Calu3 (cell line): ENCODE measurements at regions not wholly inside any gene's neighbourhood (a gene's known extent, or its start where the extent isn't known, plus 50 kb on each side); places are given as distances from the start of the nearest gene placed in this dataset.

Experiments used
- BruUV-seq: library from RNA; stranded (reverse); fragments of 400-500 nt; replicated peaks from 2 replicates; lab custom pipeline; 2021; lab: Mats Ljungman, UMichigan
- CTCF ChIA-PET: fragments of 300-600 bp; sonication (Branson Sonifier 250); formaldehyde crosslinking; loops from one replicate; lab custom pipeline; 2022; ENCODE audit warnings: antibody characterized with exemption; lab: Charles Lee
- DNase-seq: peaks from one replicate; pipeline ENCODE4 v3.0.0; 2022
- H3K27ac Mint-ChIP-seq: one replicate; pipeline ENCODE4 v1.8.0; 2022; ENCODE audit warnings: mixed read lengths; ENCODE audit not compliant: unreplicated experiment
- H3K27me3 Mint-ChIP-seq: one replicate; pipeline ENCODE4 v1.8.0; 2022; ENCODE audit warnings: mixed read lengths; ENCODE audit not compliant: unreplicated experiment
- H3K36me3 Mint-ChIP-seq: one replicate; pipeline ENCODE4 v1.8.0; 2022; ENCODE audit warnings: mild to moderate bottlenecking, moderate library complexity, mixed read lengths; ENCODE audit not compliant: insufficient read depth, unreplicated experiment
- H3K4me1 Mint-ChIP-seq: one replicate; pipeline ENCODE4 v1.8.0; 2022; ENCODE audit warnings: mild to moderate bottlenecking, low read depth, mixed read lengths; ENCODE audit not compliant: unreplicated experiment
- H3K4me3 Mint-ChIP-seq: one replicate; pipeline ENCODE4 v1.8.0; 2022; ENCODE audit warnings: mild to moderate bottlenecking, low read depth, moderate library complexity, mixed read lengths; ENCODE audit not compliant: unreplicated experiment
- H3K9me3 Mint-ChIP-seq: one replicate; pipeline ENCODE4 v1.8.0; 2022; ENCODE audit warnings: low read depth, mixed read lengths; ENCODE audit not compliant: unreplicated experiment
- CTCF ChIP-seq: fragments of 200-600 bp; IDR thresholded peaks from one replicate; pipeline ENCODE4 v1.8.0; 2022; ENCODE audit warnings: antibody characterized with exemption; ENCODE audit not compliant: unreplicated experiment
- intact Hi-C: fragments of 100-400 bp; cut with micrococcal nuclease; formaldehyde crosslinking; loops from one replicate; pipeline ENCODE4 v1.10.0; 2022; ENCODE audit not compliant: unreplicated experiment

DNA sequence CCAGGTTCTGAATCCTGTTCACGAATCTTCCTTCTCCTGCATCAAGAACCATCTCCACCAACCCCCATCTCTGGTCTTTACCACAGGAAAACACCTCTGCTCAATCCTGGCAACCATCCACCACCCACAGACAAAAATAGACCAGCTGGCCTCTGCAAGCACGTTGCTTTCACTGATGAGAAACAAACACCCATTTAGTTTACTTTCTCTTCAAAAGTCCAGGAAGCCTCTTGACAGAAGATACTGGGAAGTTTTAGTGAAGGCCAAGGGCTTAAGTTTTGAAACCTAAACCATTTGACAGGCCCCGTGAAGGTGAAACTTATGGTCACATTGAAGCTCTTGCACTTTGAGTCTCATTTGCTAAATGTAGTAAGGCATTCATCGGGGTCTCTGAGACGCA, 122.6 kb upstream of the PPP2R5A start:
- H3K9me3 Mint-ChIP-seq = no peaks in the 10 kb centered on the region
- H3K4me3 Mint-ChIP-seq = no peak overlapping the region
- no peaks in the 10 kb centered on the region for H3K27me3 Mint-ChIP-seq
- no peak for TF ChIP-seq CTCF
- CTCF ChIA-PET = interaction anchor here (0.7 to 0.9 kb wide), 2 partner anchors 11 to 131 kb away, joined by 3 to 4 read pairs; no protein-coding TSS in a partner anchor
- DNase-seq = peak; percentile 25
- peaks cover 8% of the 10 kb centered on the region for H3K4me1 Mint-ChIP-seq
- no peaks in the 10 kb centered on the region for H3K36me3 Mint-ChIP-seq
- BruUV-seq = no TSS peak
- no peak overlapping the region for H3K27ac Mint-ChIP-seq
- intact Hi-C loops = no loop called here

DNA sequence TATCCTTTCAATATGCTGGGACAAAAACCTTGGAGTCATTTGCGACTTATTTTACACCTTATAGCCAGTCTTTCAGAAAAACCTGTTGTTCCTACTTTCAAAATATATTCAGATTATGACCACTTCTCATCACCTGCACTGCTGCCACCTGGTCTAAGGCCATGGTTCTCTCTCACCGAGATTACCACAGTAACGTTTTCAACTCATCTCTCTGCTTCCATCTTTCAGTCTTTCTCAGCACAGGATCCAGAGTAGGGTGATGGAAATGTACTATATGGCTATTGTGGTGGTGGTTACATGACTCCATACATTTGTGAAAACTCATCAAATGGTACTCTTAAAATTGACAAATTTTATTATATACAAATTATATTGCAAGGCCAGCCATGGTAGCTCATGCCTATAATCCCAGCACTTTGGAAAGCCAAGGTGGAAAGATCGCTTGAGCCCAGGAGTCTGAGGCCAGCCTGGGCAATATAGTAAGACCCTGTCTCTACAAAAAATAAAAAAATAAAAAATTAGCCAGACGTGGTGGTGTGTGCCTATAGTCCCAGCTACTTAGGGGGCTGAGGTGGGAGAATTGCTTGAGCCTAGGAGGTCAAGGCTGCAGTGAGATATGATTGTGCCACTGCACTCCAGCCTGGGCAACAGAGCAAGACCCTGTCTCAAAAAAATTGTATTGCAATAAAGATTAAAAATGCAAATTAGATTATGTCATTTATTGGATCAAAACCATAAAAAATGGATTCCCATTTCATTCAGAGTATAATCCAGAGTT, 120.9 kb upstream of the PPP2R5A start:
- no peak for TF ChIP-seq CTCF
- H3K9me3 Mint-ChIP-seq = no peaks in the 10 kb centered on the region
- H3K4me3 Mint-ChIP-seq = no peak overlapping the region
- CTCF ChIA-PET = no interaction called here
- intact Hi-C loops = no loop called here
- H3K4me1 Mint-ChIP-seq = peaks cover 8% of the 10 kb centered on the region
- BruUV-seq = no TSS peak
- H3K27ac Mint-ChIP-seq = no peak overlapping the region
- no peaks in the 10 kb centered on the region for H3K27me3 Mint-ChIP-seq
- no peaks in the 10 kb centered on the region for H3K36me3 Mint-ChIP-seq
- DNase-seq = no peak

GRCh38 chr1:212166244-212166643, 119.0 kb upstream of the PPP2R5A start:
- no peak for DNase-seq
- CTCF ChIA-PET = no interaction called here
- Mint-ChIP-seq H3K36me3 (no peaks in the 10 kb centered on the region), H3K27me3 (no peaks in the 10 kb centered on the region), H3K27ac (no peak overlapping the region), H3K4me1 (peaks cover 8% of the 10 kb centered on the region), H3K4me3 (no peak overlapping the region), H3K9me3 (no peaks in the 10 kb centered on the region)
- intact Hi-C loops = no loop called here
- no peak for TF ChIP-seq CTCF
- BruUV-seq = no TSS peak

GRCh38 chr1:212166644-212167043, 118.6 kb upstream of the PPP2R5A start:
- Mint-ChIP-seq H3K27ac (no peak overlapping the region), H3K36me3 (no peaks in the 10 kb centered on the region), H3K27me3 (no peaks in the 10 kb centered on the region), H3K9me3 (no peaks in the 10 kb centered on the region), H3K4me1 (peaks cover 8% of the 10 kb centered on the region), H3K4me3 (no peak overlapping the region)
- no peak for DNase-seq
- no TSS peak for BruUV-seq
- no peak for TF ChIP-seq CTCF
- intact Hi-C loops = no loop called here
- CTCF ChIA-PET = no interaction called here
